WTC11 (cell line): ENCODE measurements at regions not wholly inside any gene's neighbourhood (a gene's known extent, or its start where the extent isn't known, plus 50 kb on each side); places are given as distances from the start of the nearest gene placed in this dataset.

Experiments
- ATAC-seq: fragments of 200-7000 bp; cut with Tn5 transposase; 2 replicates; pipeline ENCODE4 v1.10.0; 2021; ENCODE audit warnings: mild to moderate bottlenecking, moderate library complexity
- CTCF ChIA-PET: fragments of 300-600 bp; sonication (Branson Sonifier 250); formaldehyde crosslinking; loops from one replicate; lab custom pipeline; 2021; ENCODE audit warnings: antibody characterized with exemption; lab: Charles Lee
- POLR2A ChIA-PET: fragments of 350-600 bp; sonication (Branson Sonifier 250); formaldehyde crosslinking; loops from one replicate; lab custom pipeline; 2021; ENCODE audit warnings: antibody characterized with exemption; lab: Charles Lee
- DNase-seq: peaks from one replicate; pipeline ENCODE4 v3.0.0; 2021; ENCODE audit warnings: low spot score
- H3K27ac Mint-ChIP-seq: 2 replicates; pipeline ENCODE4 v1.8.0; 2021; ENCODE audit warnings: mixed read lengths
- H3K27me3 Mint-ChIP-seq: 2 replicates; pipeline ENCODE4 v1.8.0; 2021; ENCODE audit warnings: low read depth, mild to moderate bottlenecking, moderate library complexity, mixed read lengths
- H3K36me3 Mint-ChIP-seq: 2 replicates; pipeline ENCODE4 v1.8.0; 2021; ENCODE audit warnings: mixed read lengths
- H3K4me1 Mint-ChIP-seq: 2 replicates; pipeline ENCODE4 v1.8.0; 2022; ENCODE audit warnings: mixed read lengths
- H3K4me3 Mint-ChIP-seq: 2 replicates; pipeline ENCODE4 v1.8.0; 2021; ENCODE audit warnings: mild to moderate bottlenecking, moderate library complexity, mixed read lengths
- H3K9me3 Mint-ChIP-seq: 2 replicates; pipeline ENCODE4 v1.8.0; 2021; ENCODE audit warnings: mixed read lengths
- ATF6 ChIP-seq: sonication (generic); formaldehyde crosslinking; IDR thresholded peaks from 2 replicates; pipeline ENCODE4 v1.8.1; 2023; ENCODE audit warnings: mild to moderate bottlenecking, missing genetic modification reagents
- CTCF ChIP-seq: fragments of 200-600 bp; IDR thresholded peaks from 2 replicates; pipeline ENCODE4 v1.8.0; 2022; ENCODE audit warnings: antibody characterized with exemption
- EMX1 ChIP-seq: fragments of 250-450 bp; sonication (Bioruptor Pico); IDR thresholded peaks from 2 replicates; pipeline ENCODE4 v1.8.0; 2021; ENCODE audit warnings: mild to moderate bottlenecking
- FOXP4 ChIP-seq: sonication (generic); formaldehyde crosslinking; IDR thresholded peaks from 2 replicates; pipeline ENCODE4 v1.8.0; 2022; ENCODE audit warnings: mild to moderate bottlenecking, missing genetic modification reagents
- GRHL2 ChIP-seq: fragments of 250-450 bp; sonication (Bioruptor Pico); IDR thresholded peaks from 2 replicates; pipeline ENCODE4 v1.8.0; 2022; ENCODE audit warnings: mild to moderate bottlenecking, moderate library complexity; ENCODE audit not compliant: insufficient replicate concordance, severe bottlenecking
- KAT7 ChIP-seq: sonication (generic); formaldehyde crosslinking; IDR thresholded peaks from 2 replicates; pipeline ENCODE4 v1.8.1; 2023; ENCODE audit warnings: missing genetic modification reagents, mild to moderate bottlenecking, borderline replicate concordance
- MAX ChIP-seq: sonication (generic); formaldehyde crosslinking; IDR thresholded peaks from 2 replicates; pipeline ENCODE4 v1.8.0; 2022; ENCODE audit warnings: mild to moderate bottlenecking, missing genetic modification reagents
- MLX ChIP-seq: sonication (generic); formaldehyde crosslinking; IDR thresholded peaks from 2 replicates; pipeline ENCODE4 v1.8.1; 2023; ENCODE audit warnings: mild to moderate bottlenecking, missing genetic modification reagents, moderate library complexity
- MYBL2 ChIP-seq: sonication (generic); formaldehyde crosslinking; IDR thresholded peaks from 2 replicates; pipeline ENCODE4 v1.8.1; 2023; ENCODE audit warnings: mild to moderate bottlenecking, moderate library complexity, missing genetic modification reagents
- NR1H2 ChIP-seq: sonication (generic); formaldehyde crosslinking; IDR thresholded peaks from 2 replicates; pipeline ENCODE4 v1.9.0; 2021; ENCODE audit warnings: mild to moderate bottlenecking, moderate library complexity, missing genetic modification reagents
- PRDM15 ChIP-seq: sonication (generic); formaldehyde crosslinking; IDR thresholded peaks from 2 replicates; pipeline ENCODE4 v1.8.0; 2022; ENCODE audit warnings: missing genetic modification reagents
- RORB ChIP-seq: fragments of 250-450 bp; sonication (Bioruptor Pico); IDR thresholded peaks from 2 replicates; pipeline ENCODE4 v1.9.0; 2021; ENCODE audit warnings: mild to moderate bottlenecking
- TP53 ChIP-seq: sonication (generic); formaldehyde crosslinking; IDR thresholded peaks from 2 replicates; pipeline ENCODE4 v1.8.1; 2023; ENCODE audit warnings: mild to moderate bottlenecking, missing genetic modification reagents
- USF1 ChIP-seq: sonication (generic); formaldehyde crosslinking; IDR thresholded peaks from 2 replicates; pipeline ENCODE4 v1.8.0; 2022; ENCODE audit warnings: mild to moderate bottlenecking, missing genetic modification reagents
- ZNF121 ChIP-seq: sonication (generic); formaldehyde crosslinking; IDR thresholded peaks from 2 replicates; pipeline ENCODE4 v1.8.0; 2023; ENCODE audit warnings: missing genetic modification reagents
- ZNF263 ChIP-seq: sonication (generic); formaldehyde crosslinking; IDR thresholded peaks from 2 replicates; pipeline ENCODE4 v1.8.1; 2022; ENCODE audit warnings: low read depth, mild to moderate bottlenecking, moderate library complexity, missing genetic modification reagents
- ZNF425 ChIP-seq: fragments of 250-450 bp; sonication (Bioruptor Pico); conservative IDR thresholded peaks from 2 replicates; pipeline ENCODE4 v1.9.0; 2021; ENCODE audit warnings: mild to moderate bottlenecking
- ZSCAN18 ChIP-seq: fragments of 250-450 bp; sonication (Bioruptor Pico); IDR thresholded peaks from 2 replicates; pipeline ENCODE4 v2.1.2; 2022; ENCODE audit warnings: mild to moderate bottlenecking, moderate library complexity

GRCh38 chr9:15100571-15100970, 190.3 kb upstream of the FREM1 start:
- no peak overlapping the region for H3K4me3 Mint-ChIP-seq
- H3K27me3 Mint-ChIP-seq: peaks cover 5% of the 10 kb centered on the region; the same call in 1 of the 2 replicates
- POLR2A ChIA-PET: interaction anchor here (0.5 kb wide), 1 partner anchor 454 kb away, joined by 3 read pairs; no protein-coding TSS in a partner anchor
- H3K36me3 Mint-ChIP-seq: no peaks in the 10 kb centered on the region
- H3K27ac Mint-ChIP-seq: no peak overlapping the region
- CTCF ChIA-PET: interaction anchor here (1.3 to 3.3 kb wide), 2 partner anchors 34 to 131 kb away, joined by 3 to 15 read pairs; no protein-coding TSS in a partner anchor
- no peak for ATAC-seq
- TF ChIP-seq USF1 (no peak), CTCF (no peak), PRDM15 (CRISPR knock-in tag) (no peak), MAX (CRISPR knock-in tag) (no peak), ZSCAN18 (CRISPR knock-in tag) (no peak), MLX (CRISPR knock-in tag) (no peak), EMX1 (CRISPR knock-in tag) (no peak), ZNF121 (CRISPR knock-in tag) (no peak), FOXP4 (no peak), ZNF263 (no peak), TP53 (CRISPR knock-in tag) (no peak), RORB (CRISPR knock-in tag) (no peak), ATF6 (CRISPR knock-in tag) (no peak), GRHL2 (CRISPR knock-in tag) (no peak), KAT7 (CRISPR knock-in tag) (no peak), ZNF425 (CRISPR knock-in tag) (no peak), MYBL2 (CRISPR knock-in tag) (no peak), NR1H2 (no peak)
- no peak for DNase-seq
- H3K4me1 Mint-ChIP-seq: peaks cover 17% of the 10 kb centered on the region
- no peaks in the 10 kb centered on the region for H3K9me3 Mint-ChIP-seq
